ENCODE measurements at regions not wholly inside any gene's neighbourhood (a gene's known extent, or its start where the extent isn't known, plus 50 kb on each side); places are given as distances from the start of the nearest gene placed in this dataset.

- TF ChIP-seq CTCF (conservative IDR thresholded peaks at IDR 0.05): no peak
- TF ChIP-seq EZH2 (IDR thresholded peaks at IDR 0.05; ENCODE audit: low read depth): no peak
These were observed 68.4 kb upstream of the IPO9 start for GRCh38 chr1:201760516-201760915.
